H7 (cell line): ENCODE measurements at regions not wholly inside any gene's neighbourhood (a gene's known extent, or its start where the extent isn't known, plus 50 kb on each side); places are given as distances from the start of the nearest gene placed in this dataset.

Experiments used
- DNase-seq: peaks from one replicate; pipeline ENCODE4 v3.0.0; 2012
- H3K27me3 ChIP-seq: 2 replicates; pipeline ENCODE4 v1.6.0; 2011; ENCODE audit warnings: mild to moderate bottlenecking, low read length; ENCODE audit not compliant: control insufficient read depth, insufficient read depth
- H3K36me3 ChIP-seq: replicated peaks from 2 replicates; pipeline ENCODE4 v1.5.1; 2011; ENCODE audit warnings: low read length; ENCODE audit not compliant: control insufficient read depth, insufficient read depth
- H3K4me3 ChIP-seq: 2 replicates; pipeline ENCODE4 v1.5.1; 2011; ENCODE audit warnings: low read depth, mild to moderate bottlenecking, control low read depth, low read length, moderate library complexity; ENCODE audit not compliant: insufficient read depth

DNA sequence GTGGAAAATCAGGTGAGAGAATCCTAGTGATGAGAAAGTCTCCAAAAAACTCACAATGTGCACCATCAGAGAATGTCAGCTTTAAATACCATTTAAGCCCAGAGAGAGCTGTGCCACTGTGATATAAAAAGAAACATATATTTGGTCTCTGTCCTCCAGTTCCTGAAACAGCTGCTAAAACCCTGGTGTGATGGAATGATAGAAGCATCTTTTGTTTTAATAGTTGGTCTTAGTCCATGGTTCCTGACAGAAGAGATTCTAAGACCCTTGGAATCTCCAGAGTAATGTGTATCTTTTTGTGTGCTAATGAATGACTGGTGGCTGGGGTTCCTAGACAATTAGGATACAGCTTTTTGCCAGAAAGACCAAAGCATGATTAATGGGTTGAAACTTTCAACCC lies 302.8 kb upstream of the B3GALT2 start:
- Histone ChIP-seq H3K4me3 (no peak overlapping the region), H3K36me3 (no peaks in the 10 kb centered on the region), H3K27me3 (no peaks in the 10 kb centered on the region)
- DNase-seq: no peak

DNA sequence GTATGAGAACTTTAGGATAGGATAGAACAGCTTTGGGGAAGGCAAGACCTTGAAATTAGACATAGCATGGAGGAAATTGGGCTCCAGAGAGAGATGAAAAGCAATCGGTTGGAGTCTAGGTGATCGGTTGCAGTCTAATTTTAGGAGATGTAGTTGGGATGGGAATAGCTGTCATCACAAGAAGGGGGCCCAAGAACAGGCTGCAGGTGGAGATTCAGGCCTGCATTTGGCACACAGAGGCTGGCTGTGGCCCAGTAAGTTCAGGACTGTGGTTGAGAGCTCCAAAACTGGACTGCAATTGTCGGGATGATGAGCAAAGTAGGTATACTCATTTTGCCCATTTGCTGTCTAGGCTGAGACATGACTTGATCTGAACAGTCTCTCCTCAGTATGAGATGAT lies 301.3 kb upstream of the B3GALT2 start:
- Histone ChIP-seq H3K36me3 (no peaks in the 10 kb centered on the region), H3K27me3 (no peaks in the 10 kb centered on the region), H3K4me3 (no peak overlapping the region)
- no peak for DNase-seq

DNA sequence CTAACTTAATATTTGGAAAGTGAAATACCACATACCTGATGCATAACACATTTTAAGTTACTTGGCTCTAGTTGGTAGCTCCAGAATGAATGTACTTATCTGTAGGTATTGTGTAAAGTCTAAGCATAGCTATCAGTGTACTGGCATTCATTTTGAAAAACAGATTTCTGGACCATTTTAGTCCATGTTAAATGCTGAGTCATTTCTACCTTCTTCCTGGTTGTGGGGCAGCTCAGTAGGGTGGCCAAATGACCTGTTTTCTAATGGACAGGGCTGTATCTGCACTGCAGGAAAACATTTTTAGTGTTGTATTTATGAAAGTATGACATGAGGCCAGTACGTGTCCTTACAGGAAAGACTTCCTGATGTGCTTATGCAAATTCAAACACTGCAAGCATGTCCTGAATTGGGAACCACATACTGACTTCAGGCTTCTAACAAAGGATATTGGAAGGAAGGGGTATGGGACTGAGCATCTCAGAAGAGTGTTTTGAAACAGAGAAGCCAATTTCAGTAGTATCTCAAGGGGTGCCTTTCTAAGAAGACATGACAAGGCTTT lies 300.3 kb upstream of the B3GALT2 start:
- Histone ChIP-seq H3K36me3 (no peaks in the 10 kb centered on the region), H3K27me3 (no peaks in the 10 kb centered on the region), H3K4me3 (no peak overlapping the region)
- no peak for DNase-seq

GRCh38 chr1:193480755-193481154 lies 294.3 kb upstream of the B3GALT2 start:
- Histone ChIP-seq H3K36me3 (no peaks in the 10 kb centered on the region), H3K27me3 (no peaks in the 10 kb centered on the region), H3K4me3 (no peak overlapping the region)
- no peak for DNase-seq

DNA sequence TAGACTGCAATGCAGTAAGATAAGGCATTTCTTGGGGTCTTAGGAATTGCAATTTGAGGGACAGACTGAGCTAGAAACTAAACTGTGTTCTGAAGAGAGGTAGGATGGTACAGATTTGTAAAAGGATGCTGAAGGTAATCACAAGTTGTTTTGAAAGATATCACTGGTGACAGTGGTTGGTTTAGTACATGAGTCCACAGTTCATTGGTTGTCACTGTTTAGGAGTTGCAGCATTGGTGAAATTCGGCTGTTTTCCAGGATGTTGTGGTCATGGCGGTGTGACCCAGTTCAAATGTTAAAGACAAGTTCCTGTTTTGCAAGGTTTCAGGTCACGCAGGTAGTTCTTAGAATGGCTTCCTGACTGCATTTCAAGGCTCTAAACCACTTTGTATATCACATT lies 292.8 kb upstream of the B3GALT2 start:
- DNase-seq: no peak
- H3K4me3 ChIP-seq: no peak overlapping the region
- H3K36me3 ChIP-seq: no peaks in the 10 kb centered on the region
- no peaks in the 10 kb centered on the region for H3K27me3 ChIP-seq

DNA sequence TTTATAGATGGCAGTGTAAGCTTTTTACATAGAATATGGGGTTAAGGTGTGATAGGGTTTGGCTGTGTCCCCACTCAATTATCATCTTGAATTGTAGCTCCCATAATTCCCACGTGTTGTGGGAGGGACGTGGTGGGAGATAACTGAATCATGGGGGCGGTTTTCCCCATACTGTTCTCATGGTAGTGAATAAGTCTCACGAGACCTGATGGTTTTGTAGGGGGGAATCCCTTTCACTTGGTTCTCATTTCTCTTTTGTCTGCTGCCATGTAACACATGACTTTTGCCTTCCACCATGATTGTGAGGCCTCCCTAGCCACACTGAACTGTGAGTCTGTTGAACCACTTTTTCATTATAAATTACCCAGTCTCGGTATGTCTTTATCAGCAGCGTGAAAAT lies 290.3 kb upstream of the B3GALT2 start:
- H3K36me3 ChIP-seq: no peaks in the 10 kb centered on the region
- DNase-seq: no peak
- no peak overlapping the region for H3K4me3 ChIP-seq
- H3K27me3 ChIP-seq: no peaks in the 10 kb centered on the region

DNA sequence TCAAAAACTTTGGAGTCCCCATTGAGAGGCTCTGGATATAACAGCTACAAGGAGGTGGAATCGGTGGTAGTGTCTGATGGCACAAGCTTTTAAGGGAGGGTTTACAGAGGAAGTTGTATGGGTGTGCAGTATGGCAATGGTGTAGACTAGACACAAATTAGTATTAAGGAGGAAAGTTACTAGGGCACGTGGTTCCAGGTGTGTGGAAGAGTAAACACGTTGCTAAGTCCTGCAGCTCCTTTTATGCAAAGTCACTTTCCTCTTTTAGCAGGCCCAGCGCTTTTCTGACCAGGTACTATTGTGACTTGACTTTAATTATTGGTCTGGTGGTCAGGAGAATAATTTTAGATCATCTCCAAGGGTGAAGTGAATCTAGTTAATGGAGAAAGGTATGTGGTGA lies 287.5 kb upstream of the B3GALT2 start:
- Histone ChIP-seq H3K4me3 (no peak overlapping the region), H3K36me3 (no peaks in the 10 kb centered on the region), H3K27me3 (no peaks in the 10 kb centered on the region)
- no peak for DNase-seq

GRCh38 chr1:193472838-193473398 lies 286.5 kb upstream of the B3GALT2 start:
- no peak overlapping the region for H3K4me3 ChIP-seq
- H3K36me3 ChIP-seq: no peaks in the 10 kb centered on the region
- DNase-seq: no peak
- no peaks in the 10 kb centered on the region for H3K27me3 ChIP-seq

GRCh38 chr1:193472430-193472829 lies 286.0 kb upstream of the B3GALT2 start:
- Histone ChIP-seq H3K27me3 (no peaks in the 10 kb centered on the region), H3K36me3 (no peaks in the 10 kb centered on the region), H3K4me3 (no peak overlapping the region)
- no peak for DNase-seq

DNA sequence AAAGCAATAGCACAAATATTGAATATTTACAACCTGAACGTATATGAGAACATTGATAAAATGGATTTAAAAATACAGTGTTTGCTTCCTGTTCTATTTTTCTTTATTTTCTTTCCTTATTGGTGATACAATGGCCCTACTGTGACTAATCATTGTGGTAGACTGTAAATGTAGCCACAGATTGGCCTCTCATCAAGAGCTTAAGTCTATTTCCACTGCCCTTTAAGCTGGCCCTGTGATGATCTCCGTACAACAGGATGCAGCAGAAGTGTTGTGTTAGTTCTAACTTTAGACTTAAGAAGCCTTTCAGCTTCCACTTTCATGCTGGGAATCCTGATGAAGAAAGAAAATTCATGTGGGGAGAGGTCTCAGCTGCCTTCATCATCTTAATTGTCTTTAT lies 285.6 kb upstream of the B3GALT2 start:
- Histone ChIP-seq H3K36me3 (no peaks in the 10 kb centered on the region), H3K27me3 (no peaks in the 10 kb centered on the region), H3K4me3 (no peak overlapping the region)
- DNase-seq: no peak

DNA sequence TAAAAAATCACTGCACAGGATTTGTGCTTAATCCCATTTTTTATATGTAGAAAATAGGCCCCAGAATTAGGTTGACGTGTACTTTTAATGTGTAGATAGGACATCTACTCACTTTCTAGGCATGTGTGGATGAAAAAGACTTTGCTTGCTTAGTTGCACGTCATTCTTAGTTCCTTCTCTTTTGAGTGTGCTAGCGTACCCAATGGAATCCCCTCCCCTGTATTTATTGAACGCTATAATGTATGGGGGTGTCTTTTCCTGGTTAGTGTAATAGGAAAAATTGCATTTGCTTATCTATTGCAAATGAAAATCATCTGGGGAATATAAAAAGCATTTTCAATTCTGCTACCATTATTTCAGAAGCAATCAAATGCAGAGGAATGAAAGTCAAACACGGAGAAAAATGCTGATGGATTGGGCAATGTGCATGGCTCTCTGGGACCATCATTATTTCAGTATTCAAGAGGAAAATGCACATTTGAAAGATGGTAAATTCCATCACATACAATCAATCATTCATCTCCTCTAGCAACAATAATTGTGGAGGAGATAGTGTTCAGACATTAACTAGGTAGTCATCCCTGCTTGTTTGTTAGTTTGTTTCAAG lies 277.0 kb upstream of the B3GALT2 start:
- DNase-seq: no peak
- H3K4me3 ChIP-seq: no peak overlapping the region
- no peaks in the 10 kb centered on the region for H3K36me3 ChIP-seq
- H3K27me3 ChIP-seq: no peaks in the 10 kb centered on the region

DNA sequence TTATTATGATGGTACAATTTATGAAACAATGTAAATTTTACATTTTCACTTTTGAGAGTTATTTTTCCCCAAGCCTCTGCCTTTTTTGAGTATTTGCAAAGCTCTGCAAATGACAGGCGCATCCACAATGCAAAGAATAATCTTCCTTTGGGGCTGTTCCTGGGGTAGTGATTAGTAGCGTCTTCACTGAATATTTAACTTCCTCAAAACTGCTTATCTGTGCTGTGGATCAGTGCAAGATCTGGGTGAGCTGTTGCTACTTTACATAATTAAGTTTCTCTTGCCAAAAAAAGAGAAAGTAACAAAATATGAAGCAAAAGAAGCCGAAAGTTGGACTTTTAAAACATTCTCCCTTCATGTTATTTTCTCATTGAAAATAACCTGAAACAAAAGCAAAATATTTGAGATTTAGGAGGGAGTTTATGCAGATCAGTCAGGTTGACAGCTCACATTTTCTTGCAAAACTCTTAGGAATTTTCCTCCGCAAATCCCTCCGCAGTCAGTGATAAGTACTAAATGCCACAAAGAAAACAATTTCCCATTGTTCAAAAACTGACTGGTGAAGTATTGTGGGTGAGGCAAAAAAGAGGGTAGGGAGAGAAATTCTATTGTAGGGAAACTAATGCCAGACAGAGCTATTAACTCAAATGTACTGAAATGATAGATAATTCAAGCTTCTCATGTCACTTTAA lies 276.4 kb upstream of the B3GALT2 start:
- H3K27me3 ChIP-seq: no peaks in the 10 kb centered on the region
- no peaks in the 10 kb centered on the region for H3K36me3 ChIP-seq
- H3K4me3 ChIP-seq: no peak overlapping the region
- no peak for DNase-seq

DNA sequence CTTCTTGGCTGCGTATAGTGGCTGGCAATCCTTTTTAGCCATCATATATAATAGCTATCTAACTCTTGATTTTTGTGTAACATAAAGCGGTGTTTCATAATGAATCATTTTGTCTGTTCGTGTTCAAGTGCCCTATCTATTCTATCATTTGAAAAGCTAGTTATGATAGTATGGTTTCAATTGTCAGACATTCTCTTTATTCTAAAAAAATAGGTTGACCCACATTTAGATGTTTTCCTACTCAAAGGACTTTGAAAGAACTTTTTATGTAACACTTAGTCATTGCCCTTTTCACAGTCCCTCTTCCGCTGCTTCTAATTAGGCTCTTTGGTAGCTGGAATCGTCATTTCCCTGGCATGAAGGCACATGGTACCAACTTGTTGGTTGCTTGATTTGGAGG lies 272.2 kb upstream of the B3GALT2 start:
- Histone ChIP-seq H3K27me3 (no peaks in the 10 kb centered on the region), H3K36me3 (no peaks in the 10 kb centered on the region)
- DNase-seq: no peak

DNA sequence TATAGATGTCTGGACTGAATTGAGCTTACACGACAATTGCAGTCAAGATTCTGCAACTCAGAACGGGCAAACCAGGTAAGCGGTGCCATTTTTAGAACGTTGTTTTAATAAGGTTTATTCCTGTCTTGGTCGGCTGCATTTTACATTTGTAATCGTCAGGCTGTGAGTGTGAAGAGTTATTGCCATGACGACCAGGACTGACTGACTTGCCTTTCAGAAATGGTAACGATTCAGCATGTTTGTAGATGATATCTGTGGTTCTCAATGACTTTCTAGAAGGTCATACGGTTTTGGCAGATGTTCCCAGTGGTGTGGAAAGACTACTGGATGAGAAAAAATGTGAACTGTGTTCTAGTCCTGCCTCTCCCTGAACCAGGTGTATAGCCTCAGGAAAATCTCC lies 271.3 kb upstream of the B3GALT2 start:
- H3K36me3 ChIP-seq: no peaks in the 10 kb centered on the region
- no peak for DNase-seq
- no peaks in the 10 kb centered on the region for H3K27me3 ChIP-seq
- no peak overlapping the region for H3K4me3 ChIP-seq

More for the DNA sequence above, 272.2 kb upstream of the B3GALT2 start:
- no peak overlapping the region for H3K4me3 ChIP-seq

DNA sequence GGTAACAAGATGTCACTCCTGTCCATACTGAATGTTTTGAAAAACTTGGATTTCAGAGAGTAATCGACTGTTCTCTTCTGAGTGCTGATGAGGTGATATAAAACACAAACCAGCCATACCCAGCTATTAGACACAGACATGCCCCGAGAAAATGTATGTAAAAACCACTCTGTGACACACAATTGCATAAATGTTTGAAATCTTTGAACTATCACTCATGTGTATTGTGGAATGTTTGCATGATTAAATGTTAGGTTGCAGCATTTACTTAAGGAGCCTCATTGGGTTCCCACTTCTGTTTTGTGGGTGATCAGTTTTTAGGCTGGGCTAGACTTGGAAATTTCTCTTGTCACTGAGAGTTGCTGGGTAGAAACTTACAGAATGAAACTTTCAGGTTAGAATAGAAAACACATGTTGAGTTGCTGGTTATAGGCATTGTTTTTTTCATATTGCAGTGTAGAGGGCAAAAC lies 270.4 kb upstream of the B3GALT2 start:
- no peak for DNase-seq
- Histone ChIP-seq H3K36me3 (no peaks in the 10 kb centered on the region), H3K4me3 (no peak overlapping the region), H3K27me3 (no peaks in the 10 kb centered on the region)
